ENCODE measurements at regions not wholly inside any gene's neighbourhood (a gene's known extent, or its start where the extent isn't known, plus 50 kb on each side); places are given as distances from the start of the nearest gene placed in this dataset.

DNA sequence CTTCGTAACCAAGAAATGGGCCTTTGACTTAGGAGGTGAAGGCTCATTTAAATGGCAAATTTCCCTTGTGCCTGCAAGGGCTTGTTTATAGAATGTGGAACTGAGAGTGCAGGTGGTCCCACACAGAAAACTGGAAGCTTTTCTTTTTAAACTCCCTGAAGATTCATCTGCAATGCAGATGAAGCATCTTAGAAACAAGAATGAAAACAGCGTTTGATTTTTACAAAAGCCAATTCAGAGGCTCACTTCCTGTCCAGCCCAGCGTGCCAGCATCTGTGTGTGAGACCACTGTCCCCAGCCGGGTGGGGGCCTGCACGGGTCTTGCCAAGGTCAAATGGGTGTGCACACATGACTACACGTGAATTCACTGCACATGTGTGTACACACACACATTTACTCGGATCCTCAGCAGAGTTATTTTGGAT lies 94.7 kb downstream of the LINGO1 start:
- no peak for TF ChIP-seq RAD21 (IDR thresholded peaks at IDR 0.05; ENCODE audit: low read length)
- TF ChIP-seq, protein P1, sequence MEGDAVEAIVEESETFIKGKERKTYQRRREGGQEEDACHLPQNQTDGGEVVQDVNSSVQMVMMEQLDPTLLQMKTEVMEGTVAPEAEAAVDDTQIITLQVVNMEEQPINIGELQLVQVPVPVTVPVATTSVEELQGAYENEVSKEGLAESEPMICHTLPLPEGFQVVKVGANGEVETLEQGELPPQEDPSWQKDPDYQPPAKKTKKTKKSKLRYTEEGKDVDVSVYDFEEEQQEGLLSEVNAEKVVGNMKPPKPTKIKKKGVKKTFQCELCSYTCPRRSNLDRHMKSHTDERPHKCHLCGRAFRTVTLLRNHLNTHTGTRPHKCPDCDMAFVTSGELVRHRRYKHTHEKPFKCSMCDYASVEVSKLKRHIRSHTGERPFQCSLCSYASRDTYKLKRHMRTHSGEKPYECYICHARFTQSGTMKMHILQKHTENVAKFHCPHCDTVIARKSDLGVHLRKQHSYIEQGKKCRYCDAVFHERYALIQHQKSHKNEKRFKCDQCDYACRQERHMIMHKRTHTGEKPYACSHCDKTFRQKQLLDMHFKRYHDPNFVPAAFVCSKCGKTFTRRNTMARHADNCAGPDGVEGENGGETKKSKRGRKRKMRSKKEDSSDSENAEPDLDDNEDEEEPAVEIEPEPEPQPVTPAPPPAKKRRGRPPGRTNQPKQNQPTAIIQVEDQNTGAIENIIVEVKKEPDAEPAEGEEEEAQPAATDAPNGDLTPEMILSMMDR (IDR thresholded peaks at IDR 0.05) = no peak
- TF ChIP-seq, protein P2, sequence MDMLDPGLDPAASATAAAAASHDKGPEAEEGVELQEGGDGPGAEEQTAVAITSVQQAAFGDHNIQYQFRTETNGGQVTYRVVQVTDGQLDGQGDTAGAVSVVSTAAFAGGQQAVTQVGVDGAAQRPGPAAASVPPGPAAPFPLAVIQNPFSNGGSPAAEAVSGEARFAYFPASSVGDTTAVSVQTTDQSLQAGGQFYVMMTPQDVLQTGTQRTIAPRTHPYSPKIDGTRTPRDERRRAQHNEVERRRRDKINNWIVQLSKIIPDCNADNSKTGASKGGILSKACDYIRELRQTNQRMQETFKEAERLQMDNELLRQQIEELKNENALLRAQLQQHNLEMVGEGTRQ (IDR thresholded peaks at IDR 0.05; ENCODE audit: borderline replicate concordance, low read depth, low read length) = no peak
- TF ChIP-seq, protein P3, sequence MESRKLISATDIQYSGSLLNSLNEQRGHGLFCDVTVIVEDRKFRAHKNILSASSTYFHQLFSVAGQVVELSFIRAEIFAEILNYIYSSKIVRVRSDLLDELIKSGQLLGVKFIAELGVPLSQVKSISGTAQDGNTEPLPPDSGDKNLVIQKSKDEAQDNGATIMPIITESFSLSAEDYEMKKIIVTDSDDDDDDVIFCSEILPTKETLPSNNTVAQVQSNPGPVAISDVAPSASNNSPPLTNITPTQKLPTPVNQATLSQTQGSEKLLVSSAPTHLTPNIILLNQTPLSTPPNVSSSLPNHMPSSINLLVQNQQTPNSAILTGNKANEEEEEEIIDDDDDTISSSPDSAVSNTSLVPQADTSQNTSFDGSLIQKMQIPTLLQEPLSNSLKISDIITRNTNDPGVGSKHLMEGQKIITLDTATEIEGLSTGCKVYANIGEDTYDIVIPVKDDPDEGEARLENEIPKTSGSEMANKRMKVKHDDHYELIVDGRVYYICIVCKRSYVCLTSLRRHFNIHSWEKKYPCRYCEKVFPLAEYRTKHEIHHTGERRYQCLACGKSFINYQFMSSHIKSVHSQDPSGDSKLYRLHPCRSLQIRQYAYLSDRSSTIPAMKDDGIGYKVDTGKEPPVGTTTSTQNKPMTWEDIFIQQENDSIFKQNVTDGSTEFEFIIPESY (IDR thresholded peaks at IDR 0.05; ENCODE audit: borderline replicate concordance, low read depth) = no peak
- TF ChIP-seq SIN3A (IDR thresholded peaks at IDR 0.05; ENCODE audit: borderline replicate concordance, low read depth, low read length) = no peak
- TF ChIP-seq RFX5 (IDR thresholded peaks at IDR 0.05; ENCODE audit: low read length) = no peak
- no peak for TF ChIP-seq EZH2phosphoT487 (IDR thresholded peaks at IDR 0.05; ENCODE audit: borderline replicate concordance, low read depth)
- TF ChIP-seq, protein P4, sequence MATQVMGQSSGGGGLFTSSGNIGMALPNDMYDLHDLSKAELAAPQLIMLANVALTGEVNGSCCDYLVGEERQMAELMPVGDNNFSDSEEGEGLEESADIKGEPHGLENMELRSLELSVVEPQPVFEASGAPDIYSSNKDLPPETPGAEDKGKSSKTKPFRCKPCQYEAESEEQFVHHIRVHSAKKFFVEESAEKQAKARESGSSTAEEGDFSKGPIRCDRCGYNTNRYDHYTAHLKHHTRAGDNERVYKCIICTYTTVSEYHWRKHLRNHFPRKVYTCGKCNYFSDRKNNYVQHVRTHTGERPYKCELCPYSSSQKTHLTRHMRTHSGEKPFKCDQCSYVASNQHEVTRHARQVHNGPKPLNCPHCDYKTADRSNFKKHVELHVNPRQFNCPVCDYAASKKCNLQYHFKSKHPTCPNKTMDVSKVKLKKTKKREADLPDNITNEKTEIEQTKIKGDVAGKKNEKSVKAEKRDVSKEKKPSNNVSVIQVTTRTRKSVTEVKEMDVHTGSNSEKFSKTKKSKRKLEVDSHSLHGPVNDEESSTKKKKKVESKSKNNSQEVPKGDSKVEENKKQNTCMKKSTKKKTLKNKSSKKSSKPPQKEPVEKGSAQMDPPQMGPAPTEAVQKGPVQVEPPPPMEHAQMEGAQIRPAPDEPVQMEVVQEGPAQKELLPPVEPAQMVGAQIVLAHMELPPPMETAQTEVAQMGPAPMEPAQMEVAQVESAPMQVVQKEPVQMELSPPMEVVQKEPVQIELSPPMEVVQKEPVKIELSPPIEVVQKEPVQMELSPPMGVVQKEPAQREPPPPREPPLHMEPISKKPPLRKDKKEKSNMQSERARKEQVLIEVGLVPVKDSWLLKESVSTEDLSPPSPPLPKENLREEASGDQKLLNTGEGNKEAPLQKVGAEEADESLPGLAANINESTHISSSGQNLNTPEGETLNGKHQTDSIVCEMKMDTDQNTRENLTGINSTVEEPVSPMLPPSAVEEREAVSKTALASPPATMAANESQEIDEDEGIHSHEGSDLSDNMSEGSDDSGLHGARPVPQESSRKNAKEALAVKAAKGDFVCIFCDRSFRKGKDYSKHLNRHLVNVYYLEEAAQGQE (IDR thresholded peaks at IDR 0.05; ENCODE audit: low read depth, low read length) = no peak
